Effector CD8-positive, alpha-beta T cell (primary cell): ENCODE measurements at regions not wholly inside any gene's neighbourhood (a gene's known extent, or its start where the extent isn't known, plus 50 kb on each side); places are given as distances from the start of the nearest gene placed in this dataset.

Experiments
- DNase-seq: peaks from one replicate; lab custom pipeline; 2025; lab: John Stamatoyannopoulos, UW

DNA sequence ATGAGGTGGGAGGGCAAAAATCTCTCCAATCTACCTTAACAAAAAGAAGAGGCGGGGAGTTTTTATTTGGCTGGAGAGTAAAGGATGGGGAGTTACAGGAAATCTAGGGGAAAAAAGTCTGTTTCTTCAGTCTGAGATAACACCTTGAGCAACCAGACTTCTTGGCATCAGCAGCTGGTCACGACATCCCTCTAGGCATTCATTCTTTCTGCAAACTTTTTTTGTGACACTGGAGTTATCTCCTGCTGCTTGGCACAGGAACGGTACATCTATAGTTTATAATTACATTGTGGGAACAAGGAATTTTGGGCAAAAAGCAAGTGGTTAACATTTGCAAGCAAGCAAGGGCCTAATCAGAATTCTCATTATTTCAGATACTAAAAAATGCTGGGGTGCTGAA, 50.6 kb upstream of the IFNGR1 start:
- DNase-seq, result no peak

GRCh38 chr6:137269347-137269746, 50.2 kb upstream of the IFNGR1 start:
- no peak for DNase-seq
